ENCODE measurements at regions not wholly inside any gene's neighbourhood (a gene's known extent, or its start where the extent isn't known, plus 50 kb on each side); places are given as distances from the start of the nearest gene placed in this dataset.

DNA sequence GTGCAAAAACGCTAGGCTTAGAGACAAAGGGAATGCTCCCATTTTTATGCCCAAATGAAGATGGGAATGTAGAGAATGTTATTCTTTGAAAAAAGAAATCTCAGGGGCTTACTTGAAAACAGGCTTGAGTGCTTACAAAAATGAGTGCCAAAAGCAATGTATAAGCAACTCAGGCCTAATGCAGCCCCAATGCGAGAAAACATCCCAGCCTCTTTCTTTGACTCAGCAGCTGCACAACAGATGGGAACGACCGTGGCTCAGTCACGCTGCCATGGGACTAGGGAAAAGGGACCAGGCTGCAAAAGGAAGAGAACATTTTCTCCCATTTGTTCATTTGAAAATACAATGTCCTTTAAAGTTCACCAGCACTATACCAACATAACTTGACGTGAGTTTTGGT is 246.4 kb upstream of the LRIG1 start:
- H3K27ac ChIP-seq: no peak overlapping the region

DNA sequence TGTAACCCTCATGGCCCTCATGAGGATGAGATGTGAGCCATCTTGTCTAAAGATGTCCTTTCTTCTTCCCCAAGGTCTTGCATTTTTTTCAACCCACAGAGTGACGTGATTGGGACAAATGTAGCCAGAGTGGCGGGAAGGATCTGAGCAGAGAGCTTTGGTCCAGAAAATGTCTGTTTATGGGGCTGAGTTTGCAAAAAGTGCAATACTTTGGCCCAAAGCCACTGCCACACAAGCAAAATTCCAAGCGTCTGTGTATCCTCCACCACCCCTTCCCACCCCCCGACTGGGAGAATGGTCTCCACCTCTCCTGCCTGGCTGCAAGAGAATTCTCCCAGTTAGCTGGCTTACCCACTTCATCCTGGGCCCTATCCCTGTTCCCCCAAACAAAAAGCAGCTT is 246.9 kb upstream of the LRIG1 start:
- H3K9me3 ChIP-seq: no peaks in the 10 kb centered on the region
- no peaks in the 10 kb centered on the region for H3K27me3 ChIP-seq
- no peak for TF ChIP-seq CTCF (IDR thresholded peaks at IDR 0.05)
- intact Hi-C loops (cut with DNase I): no loop called here
- no peak overlapping the region for H3K9ac ChIP-seq (ENCODE audit: low read depth in 2 of 2, low read length in 2 of 2)
- H3K36me3 ChIP-seq: no peaks in the 10 kb centered on the region
- H3K4me1 ChIP-seq: no peaks in the 10 kb centered on the region
- H3K27ac ChIP-seq: no peak overlapping the region
- no peak for DNase-seq
- no peak overlapping the region for H3K4me3 ChIP-seq

More for the DNA sequence above, 246.4 kb upstream of the LRIG1 start:
- no peaks in the 10 kb centered on the region for H3K36me3 ChIP-seq
- no peak for TF ChIP-seq CTCF (IDR thresholded peaks at IDR 0.05)
- H3K9me3 ChIP-seq: no peaks in the 10 kb centered on the region
- intact Hi-C loops (cut with DNase I): no loop called here
- no peaks in the 10 kb centered on the region for H3K4me1 ChIP-seq
- H3K27me3 ChIP-seq: no peaks in the 10 kb centered on the region
- no peak overlapping the region for H3K4me3 ChIP-seq
- no peak overlapping the region for H3K9ac ChIP-seq (ENCODE audit: low read depth in 2 of 2, low read length in 2 of 2)
- no peak for DNase-seq

DNA sequence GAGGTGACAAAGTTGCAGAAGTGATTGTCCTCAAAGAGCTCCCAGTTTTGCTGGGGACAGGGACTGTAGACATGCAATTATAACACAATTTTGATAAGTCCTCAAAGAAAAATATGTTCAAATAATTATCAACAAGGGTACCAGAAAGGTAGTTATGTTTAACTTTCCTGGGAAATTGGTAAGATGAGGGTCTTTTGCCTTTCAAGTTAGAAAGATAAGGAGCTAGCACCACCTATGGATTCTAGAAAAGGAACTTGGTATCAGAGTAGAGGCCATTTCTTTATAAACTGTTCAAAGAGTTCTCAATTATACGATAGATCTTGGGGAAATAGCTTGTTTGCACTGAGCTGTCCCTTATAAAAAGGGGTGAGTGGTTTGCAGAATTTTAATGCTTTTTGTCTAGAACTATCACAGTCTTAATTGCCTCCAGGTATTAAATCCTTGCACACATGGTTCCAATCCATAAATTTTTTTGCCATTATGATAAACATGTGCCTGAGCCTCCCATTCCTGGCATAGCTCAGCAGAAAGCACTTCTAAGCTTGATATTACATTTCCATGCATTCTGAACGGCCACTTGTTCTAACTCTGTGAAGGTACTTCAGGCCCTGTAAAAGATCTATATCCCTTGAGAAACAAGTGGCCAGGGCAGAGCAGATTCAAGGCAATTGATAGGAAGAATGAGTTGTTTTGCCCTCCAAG is 247.5 kb upstream of the LRIG1 start:
- H3K27ac ChIP-seq: no peak overlapping the region
- no peak overlapping the region for H3K4me3 ChIP-seq
- H3K9me3 ChIP-seq: no peaks in the 10 kb centered on the region
- TF ChIP-seq CTCF (IDR thresholded peaks at IDR 0.05): no peak
- intact Hi-C loops (cut with DNase I): no loop called here
- H3K36me3 ChIP-seq: no peaks in the 10 kb centered on the region
- no peak for DNase-seq
- H3K4me1 ChIP-seq: no peaks in the 10 kb centered on the region
- no peak overlapping the region for H3K9ac ChIP-seq (ENCODE audit: low read depth in 2 of 2, low read length in 2 of 2)
- no peaks in the 10 kb centered on the region for H3K27me3 ChIP-seq

- intact Hi-C loops (cut with DNase I): no loop called here
- TF ChIP-seq CTCF (IDR thresholded peaks at IDR 0.05): no peak
- Histone ChIP-seq H3K9me3 (no peaks in the 10 kb centered on the region), H3K4me3 (no peak overlapping the region), H3K36me3 (no peaks in the 10 kb centered on the region), H3K27me3 (no peaks in the 10 kb centered on the region), H3K4me1 (no peaks in the 10 kb centered on the region), H3K27ac (no peak overlapping the region), H3K9ac (ENCODE audit: low read depth in 2 of 2, low read length in 2 of 2) (no peak overlapping the region)
- DNase-seq: no peak
Measured at GRCh38 chr3:66751842-66752241, 246.3 kb upstream of the KBTBD8 start.

GRCh38 chr3:66753670-66754069 is 244.4 kb upstream of the KBTBD8 start:
- no peak overlapping the region for H3K27ac ChIP-seq
- H3K4me3 ChIP-seq: no peak overlapping the region
- H3K9ac ChIP-seq (ENCODE audit: low read depth in 2 of 2, low read length in 2 of 2): no peak overlapping the region
- no peak for TF ChIP-seq CTCF (IDR thresholded peaks at IDR 0.05)
- no peaks in the 10 kb centered on the region for H3K9me3 ChIP-seq
- no peaks in the 10 kb centered on the region for H3K4me1 ChIP-seq
- no peak for DNase-seq
- intact Hi-C loops (cut with DNase I): no loop called here
- no peaks in the 10 kb centered on the region for H3K36me3 ChIP-seq
- no peaks in the 10 kb centered on the region for H3K27me3 ChIP-seq
